HuH-7 (cell line): ENCODE measurements at regions not wholly inside any gene's neighbourhood (a gene's known extent, or its start where the extent isn't known, plus 50 kb on each side); places are given as distances from the start of the nearest gene placed in this dataset.
"Not testable (repeated sequence)": the region's sequence is repeated elsewhere in the genome, so short reads cannot be mapped to it uniquely, and the experiment has no call there.

Experiments
- DNase-seq: peaks from one replicate; pipeline ENCODE4 v3.0.0; 2011; ENCODE audit warnings: low spot score

- no peak for DNase-seq
Measured at GRCh38 chr18:34352385-34353163, 127.9 kb upstream of the NOL4 start.

- no peak for DNase-seq
Measured at GRCh38 chr18:34354351-34354750, 129.6 kb upstream of the NOL4 start.

DNA sequence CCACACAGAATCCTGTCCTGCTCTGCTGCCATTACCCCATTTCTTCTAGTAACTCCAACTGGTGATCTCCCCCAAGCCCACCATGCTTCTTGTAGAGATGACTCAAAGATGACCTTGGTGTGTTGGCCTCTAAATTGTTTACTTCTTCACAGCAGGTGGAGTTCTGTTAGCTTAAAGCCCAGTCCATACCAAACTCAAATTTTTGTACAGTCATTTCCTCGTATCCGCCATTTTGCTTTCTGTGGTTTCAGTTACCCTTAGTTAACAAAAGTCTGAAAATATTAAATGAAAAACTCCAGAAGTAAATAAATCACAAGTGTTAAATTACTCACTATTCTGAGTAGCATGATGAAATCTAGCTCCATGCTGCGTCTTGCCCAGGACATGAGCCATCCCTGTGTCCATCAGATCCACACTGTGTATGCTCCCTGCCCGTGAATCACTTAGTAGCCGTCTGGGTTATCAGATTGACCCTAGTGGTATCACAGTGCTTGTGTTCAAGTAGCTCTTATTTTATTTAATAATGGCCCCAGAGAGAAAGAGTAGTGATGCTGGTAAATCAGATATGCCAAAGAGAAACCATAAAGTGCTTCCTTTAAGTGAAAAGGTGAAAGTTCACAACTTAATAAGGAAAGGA lies 133.3 kb upstream of the NOL4 start:
- DNase-seq: no peak

- no peak for DNase-seq
Measured at GRCh38 chr18:34358923-34359322, 134.2 kb upstream of the NOL4 start.

DNA sequence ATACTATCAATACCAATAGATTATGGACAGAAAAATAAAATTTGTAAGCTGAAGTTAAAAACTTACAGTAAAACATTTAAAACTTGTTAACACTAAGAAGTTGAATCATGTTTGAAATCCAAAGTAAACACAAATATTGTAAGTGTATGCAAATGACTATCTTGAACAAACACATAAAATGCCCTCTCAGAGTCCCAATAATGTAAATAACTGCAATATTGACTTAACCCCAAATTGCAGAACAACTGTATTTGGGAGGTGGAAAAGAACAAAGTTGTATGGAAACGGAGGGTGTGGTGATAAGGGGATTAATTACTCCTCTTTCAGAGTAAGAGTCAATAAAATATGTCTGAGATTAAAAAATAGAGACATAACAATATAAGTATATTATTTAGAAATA lies 140.0 kb upstream of the NOL4 start:
- no peak for DNase-seq

DNA sequence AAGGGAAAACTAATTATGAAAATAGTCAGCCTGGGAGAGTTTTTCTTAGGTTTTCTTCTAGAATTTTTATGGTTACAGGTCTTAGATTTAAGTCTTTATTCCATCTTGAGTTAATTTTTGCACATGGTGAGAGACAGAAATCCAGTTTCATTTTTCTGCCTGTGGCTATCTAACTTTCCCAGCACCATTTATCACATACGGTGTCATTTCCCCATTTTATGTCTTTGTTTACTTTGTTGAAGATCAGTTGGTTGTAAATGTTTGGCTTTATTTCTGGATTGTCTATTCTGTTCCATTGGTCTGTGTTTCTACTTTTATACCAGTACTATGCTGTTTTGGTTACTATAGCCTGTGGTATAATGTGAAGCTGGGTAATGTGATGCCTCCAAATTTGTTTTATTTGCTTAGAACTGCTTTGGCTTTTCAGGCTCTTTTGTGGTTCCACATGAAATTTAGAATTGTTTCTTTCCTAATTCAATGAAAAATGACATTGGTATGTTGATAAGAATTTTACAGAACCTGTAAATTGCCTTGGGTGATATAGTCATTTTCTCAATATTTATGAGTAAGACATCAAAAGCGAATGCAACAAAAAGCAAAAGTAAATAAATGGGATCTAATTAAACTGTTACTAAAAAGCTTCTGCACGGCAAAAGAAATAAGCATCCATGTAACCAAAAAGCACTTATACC lies 146.1 kb upstream of the NOL4 start:
- DNase-seq: no peak

DNA sequence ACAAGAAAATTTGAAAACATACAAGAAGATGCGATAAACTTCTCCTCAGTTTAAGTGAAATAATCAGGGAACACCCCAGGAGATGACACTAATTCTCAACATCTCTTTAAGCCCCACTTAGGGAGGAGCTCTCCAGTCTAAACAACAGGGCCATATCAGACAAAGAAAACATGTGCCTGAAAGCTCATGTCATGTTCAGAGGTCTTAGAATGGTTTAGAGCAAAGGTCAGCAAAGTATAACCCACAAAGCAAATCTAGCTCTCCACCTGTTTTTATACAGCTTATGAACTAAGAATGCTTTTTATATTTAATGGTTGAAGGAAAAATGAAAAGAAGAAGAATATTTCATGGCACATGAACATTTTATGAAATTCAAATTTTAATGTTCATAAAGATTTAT lies 155.6 kb upstream of the NOL4 start:
- no peak for DNase-seq

DNA sequence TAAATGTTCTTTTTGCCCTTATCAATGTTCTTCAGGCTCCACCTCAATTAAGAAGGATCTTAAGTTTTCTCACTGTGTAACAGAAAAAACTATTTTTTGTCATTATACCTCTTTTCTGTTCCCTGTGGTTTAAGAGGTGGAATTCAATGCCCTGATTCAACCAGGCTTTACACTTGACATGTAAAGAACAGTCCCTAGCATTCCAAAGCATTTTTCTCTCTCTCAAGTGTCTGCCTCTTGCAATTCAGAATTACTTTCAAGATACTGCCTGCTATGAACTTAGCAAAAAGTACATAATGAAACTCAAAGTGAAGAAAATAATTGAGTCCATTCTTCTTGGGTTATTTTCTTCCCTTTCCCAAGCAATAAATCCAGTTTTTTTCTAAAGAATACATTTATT lies 160.6 kb upstream of the NOL4 start:
- DNase-seq: no peak

DNA sequence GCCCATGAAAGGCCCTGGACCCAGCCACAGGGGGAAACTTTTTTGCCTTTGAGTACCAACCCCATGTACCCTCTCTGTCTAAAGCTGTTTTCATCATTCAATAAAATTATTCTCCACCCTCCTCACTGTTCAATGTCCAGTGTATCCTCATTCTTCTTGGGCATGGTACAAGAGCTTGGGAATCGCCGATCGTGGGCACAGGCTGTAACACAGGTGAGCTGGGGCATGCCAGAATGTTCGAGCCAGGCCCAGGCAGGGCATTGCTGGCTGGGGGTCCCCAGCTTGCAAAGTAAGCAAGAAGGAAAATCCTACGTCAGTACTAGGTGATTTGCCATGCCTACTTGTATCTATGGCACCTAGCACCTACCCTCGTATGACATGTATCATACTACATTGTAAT lies 162.1 kb upstream of the NOL4 start:
- DNase-seq: no peak

DNA sequence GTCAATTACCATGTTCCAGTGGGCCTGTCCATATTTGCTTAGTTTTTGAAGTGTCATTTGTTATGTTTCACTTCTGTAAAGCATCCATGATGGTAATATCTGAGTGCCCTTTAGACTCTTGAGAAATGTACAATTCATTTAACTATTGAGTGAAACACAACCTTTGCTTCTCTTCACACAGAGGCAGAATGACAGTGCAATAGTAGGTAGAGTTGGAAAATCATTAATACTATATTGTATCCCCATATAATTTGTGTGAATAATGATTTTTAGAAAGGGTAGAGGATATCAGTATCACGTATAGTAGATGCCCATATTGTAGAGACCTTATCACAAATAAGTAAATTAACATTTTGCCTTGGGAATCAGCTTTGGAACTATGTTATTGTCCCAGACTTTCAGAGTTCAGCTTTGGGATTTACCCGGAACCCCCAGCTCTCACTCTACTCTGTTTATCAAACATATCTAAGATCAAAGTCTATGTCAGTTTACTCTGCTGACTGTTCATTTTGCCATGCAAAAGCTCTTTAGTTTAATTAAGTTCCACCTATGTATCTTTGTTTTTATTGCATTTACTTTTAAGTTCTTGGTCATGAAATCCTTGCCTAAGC lies 172.7 kb upstream of the NOL4 start:
- peak; percentile 8 for DNase-seq

GRCh38 chr18:34399892-34400291 lies 175.2 kb upstream of the NOL4 start:
- DNase-seq: no peak

DNA sequence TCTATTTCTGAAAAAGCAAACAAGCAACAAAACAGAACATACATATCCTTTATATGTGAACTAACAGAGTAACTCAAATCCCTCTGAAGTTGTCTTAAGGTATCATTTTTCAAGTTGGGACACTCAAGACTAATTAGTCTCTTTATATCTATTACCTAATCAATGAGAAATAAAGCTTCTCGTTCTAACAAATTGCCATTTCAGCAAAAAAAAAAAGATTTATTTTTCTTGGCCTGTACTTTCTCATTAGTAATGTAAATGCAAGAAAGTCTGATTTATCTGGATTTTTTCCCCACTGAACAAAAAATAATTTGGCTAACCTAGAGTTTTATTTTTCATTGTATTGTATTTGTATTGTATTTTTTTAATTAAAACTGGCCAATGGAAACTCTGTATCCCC lies 176.1 kb upstream of the NOL4 start:
- DNase-seq: no peak

GRCh38 chr18:34401775-34402174 lies 177.1 kb upstream of the NOL4 start:
- DNase-seq: no peak

GRCh38 chr18:34407471-34407870 lies 182.8 kb upstream of the NOL4 start:
- not testable (repeated sequence) for DNase-seq

GRCh38 chr18:34411952-34412351 lies 187.2 kb upstream of the NOL4 start:
- peak; percentile 11 for DNase-seq

DNA sequence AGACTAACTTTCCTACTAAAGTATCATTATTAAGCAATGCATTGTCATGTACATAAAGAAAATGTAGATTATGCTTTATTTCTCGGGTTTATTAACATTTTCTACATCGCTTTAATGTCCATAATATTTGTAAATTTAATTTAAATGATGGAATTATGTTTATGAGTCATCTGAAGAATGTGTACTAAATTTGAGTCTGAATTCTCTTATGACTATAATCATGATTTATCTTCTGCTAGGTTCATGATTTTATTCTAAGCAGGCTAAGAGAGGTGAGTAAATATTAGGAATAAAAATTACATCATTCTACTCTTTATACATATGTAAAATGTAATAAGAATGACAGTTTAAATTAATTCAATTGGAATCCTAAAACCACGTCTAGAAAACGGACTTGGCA lies 206.3 kb upstream of the NOL4 start:
- DNase-seq: no peak

DNA sequence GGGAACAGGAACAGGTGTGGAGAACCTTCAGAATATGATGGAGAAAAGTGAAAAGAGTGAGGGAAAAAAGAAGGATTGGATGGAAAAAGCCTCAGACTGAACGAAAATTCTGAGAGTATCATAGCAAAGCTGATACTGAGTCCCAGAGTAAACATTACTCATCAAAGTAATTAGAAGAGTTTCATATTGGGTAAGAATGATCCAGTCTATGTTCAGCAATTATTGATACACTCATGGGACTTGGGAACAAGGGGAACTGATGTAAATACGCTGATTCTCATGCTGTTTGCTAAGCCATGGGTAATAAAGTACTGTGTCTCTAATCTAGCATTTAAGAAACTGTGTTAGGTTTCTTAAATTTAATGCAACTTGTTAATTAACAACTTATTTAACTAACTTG lies 219.9 kb upstream of the NOL4 start:
- DNase-seq: no peak

- DNase-seq: no peak
Measured at GRCh38 chr18:34448662-34449061, 223.9 kb upstream of the NOL4 start.

- no peak for DNase-seq
Measured at GRCh38 chr18:34457761-34458160, 233.0 kb upstream of the NOL4 start.

- DNase-seq: no peak
Measured at GRCh38 chr18:34458410-34458977, 233.8 kb upstream of the NOL4 start.

GRCh38 chr18:34461266-34461665 lies 236.6 kb upstream of the NOL4 start:
- DNase-seq: no peak

GRCh38 chr18:34467058-34467457 lies 242.3 kb upstream of the NOL4 start:
- no peak for DNase-seq
